Left ventricle myocardium inferior (tissue), 1 donor: ENCODE measurements at regions not wholly inside any gene's neighbourhood (a gene's known extent, or its start where the extent isn't known, plus 50 kb on each side); places are given as distances from the start of the nearest gene placed in this dataset.
"Not testable (repeated sequence)": the region's sequence is repeated elsewhere in the genome, so short reads cannot be mapped to it uniquely, and the experiment has no call there.

Experiments used
- DNase-seq: peaks from one replicate; pipeline ENCODE4 v3.0.0-alpha.2; 2020
- H3K27ac ChIP-seq: fragments of 200-600 bp; replicated peaks from 2 replicates; pipeline ENCODE4 v1.8.0; 2021
- H3K27me3 ChIP-seq: fragments of 200-600 bp; 2 replicates; pipeline ENCODE4 v1.8.0; 2021; ENCODE audit warnings: low read depth
- H3K36me3 ChIP-seq: fragments of 200-600 bp; 2 replicates; pipeline ENCODE4 v1.8.0; 2021
- H3K4me1 ChIP-seq: fragments of 200-600 bp; 2 replicates; pipeline ENCODE4 v1.8.0; 2021
- H3K4me3 ChIP-seq: fragments of 200-600 bp; 2 replicates; pipeline ENCODE4 v1.8.0; 2021; ENCODE audit warnings: mild to moderate bottlenecking, moderate library complexity
- H3K9me3 ChIP-seq: fragments of 200-600 bp; replicated peaks from 2 replicates; pipeline ENCODE4 v1.8.0; 2021
- intact Hi-C: fragments of 100-400 bp; cut with micrococcal nuclease; formaldehyde crosslinking; loops from one replicate; pipeline ENCODE4 v1.11.0; 2022
- TF ChIP-seq, protein P1 (sequence below): fragments of 200-600 bp; IDR thresholded peaks from 2 replicates; pipeline ENCODE4 v1.8.0; 2021; ENCODE audit warnings: antibody characterized with exemption, mild to moderate bottlenecking, borderline replicate concordance
- donor health status: DM: no; HTN: yes; CAD: no; lungs with severe emphysema.

DNA sequence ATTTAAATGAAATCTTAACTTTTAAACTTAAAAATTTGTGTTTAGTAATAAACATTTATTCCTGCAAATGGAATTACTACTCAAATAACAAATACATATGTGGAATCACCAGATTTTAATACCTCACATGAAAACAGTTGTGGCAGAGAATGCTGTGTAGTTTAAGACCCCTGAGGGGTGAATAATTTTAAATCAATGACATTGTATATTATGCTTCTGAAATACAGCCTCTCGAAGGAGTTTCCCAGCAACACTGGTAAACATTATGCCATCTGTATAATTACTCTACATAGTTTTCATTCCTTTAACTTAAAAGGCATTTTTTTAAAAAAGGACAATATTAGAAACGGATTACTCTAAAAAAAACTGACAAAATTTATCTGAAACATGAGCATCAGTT, 2313.3 kb downstream of the ARAP2 start:
- H3K4me1 ChIP-seq = no peaks in the 10 kb centered on the region
- H3K27ac ChIP-seq = no peak overlapping the region
- H3K4me3 ChIP-seq = no peak overlapping the region
- no peaks in the 10 kb centered on the region for H3K27me3 ChIP-seq
- TF ChIP-seq, protein P1, sequence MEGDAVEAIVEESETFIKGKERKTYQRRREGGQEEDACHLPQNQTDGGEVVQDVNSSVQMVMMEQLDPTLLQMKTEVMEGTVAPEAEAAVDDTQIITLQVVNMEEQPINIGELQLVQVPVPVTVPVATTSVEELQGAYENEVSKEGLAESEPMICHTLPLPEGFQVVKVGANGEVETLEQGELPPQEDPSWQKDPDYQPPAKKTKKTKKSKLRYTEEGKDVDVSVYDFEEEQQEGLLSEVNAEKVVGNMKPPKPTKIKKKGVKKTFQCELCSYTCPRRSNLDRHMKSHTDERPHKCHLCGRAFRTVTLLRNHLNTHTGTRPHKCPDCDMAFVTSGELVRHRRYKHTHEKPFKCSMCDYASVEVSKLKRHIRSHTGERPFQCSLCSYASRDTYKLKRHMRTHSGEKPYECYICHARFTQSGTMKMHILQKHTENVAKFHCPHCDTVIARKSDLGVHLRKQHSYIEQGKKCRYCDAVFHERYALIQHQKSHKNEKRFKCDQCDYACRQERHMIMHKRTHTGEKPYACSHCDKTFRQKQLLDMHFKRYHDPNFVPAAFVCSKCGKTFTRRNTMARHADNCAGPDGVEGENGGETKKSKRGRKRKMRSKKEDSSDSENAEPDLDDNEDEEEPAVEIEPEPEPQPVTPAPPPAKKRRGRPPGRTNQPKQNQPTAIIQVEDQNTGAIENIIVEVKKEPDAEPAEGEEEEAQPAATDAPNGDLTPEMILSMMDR = no peak
- intact Hi-C loops = no loop called here
- peaks cover 15% of the 10 kb centered on the region for H3K9me3 ChIP-seq
- H3K36me3 ChIP-seq = no peaks in the 10 kb centered on the region
- no peak for DNase-seq

DNA sequence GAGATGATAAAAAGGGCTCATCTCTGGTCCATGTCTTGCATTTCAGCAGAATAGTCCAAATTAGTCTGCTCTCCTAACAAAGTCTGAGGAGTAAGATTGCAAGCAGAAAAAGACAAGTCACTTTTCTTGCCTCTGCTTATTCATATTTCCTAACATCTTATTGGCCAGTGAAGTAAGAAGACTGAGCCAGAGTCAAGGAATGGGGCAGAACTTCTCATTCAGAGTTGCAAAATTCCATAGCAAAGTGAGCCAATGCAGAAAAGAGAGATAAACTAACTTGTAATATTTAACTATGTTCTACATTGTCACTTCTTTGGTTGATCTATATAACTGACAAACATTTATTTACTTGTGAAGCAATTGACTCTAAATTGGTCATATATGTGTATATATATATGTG, 2304.0 kb downstream of the ARAP2 start:
- intact Hi-C loops = no loop called here
- H3K4me3 ChIP-seq = no peak overlapping the region
- no peaks in the 10 kb centered on the region for H3K9me3 ChIP-seq
- TF ChIP-seq, protein P1 = no peak
- no peak overlapping the region for H3K27ac ChIP-seq
- H3K27me3 ChIP-seq = no peaks in the 10 kb centered on the region
- no peaks in the 10 kb centered on the region for H3K4me1 ChIP-seq
- no peaks in the 10 kb centered on the region for H3K36me3 ChIP-seq
- DNase-seq = no peak

DNA sequence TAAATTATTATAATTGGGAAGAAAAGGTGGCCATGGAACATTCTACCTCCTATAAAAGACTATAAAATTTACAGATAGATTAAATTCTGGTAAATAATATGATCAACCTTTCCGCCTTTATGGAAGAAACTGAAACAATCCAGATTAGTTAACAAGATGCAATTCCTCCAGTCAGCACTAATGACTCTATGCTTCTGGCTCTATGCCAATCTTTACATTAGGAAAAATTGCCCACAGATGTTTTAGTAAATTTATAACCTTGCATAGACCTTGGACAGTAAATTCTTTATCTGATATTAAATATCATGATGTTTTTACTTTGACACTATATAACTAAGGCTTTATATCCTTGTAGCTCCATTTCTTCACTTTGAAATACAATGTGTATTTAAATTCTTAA, 2302.5 kb downstream of the ARAP2 start:
- intact Hi-C loops = no loop called here
- no peak for DNase-seq
- H3K4me1 ChIP-seq = no peaks in the 10 kb centered on the region
- TF ChIP-seq, protein P1 = no peak
- no peaks in the 10 kb centered on the region for H3K36me3 ChIP-seq
- H3K27me3 ChIP-seq = no peaks in the 10 kb centered on the region
- H3K27ac ChIP-seq = no peak overlapping the region
- no peak overlapping the region for H3K4me3 ChIP-seq
- H3K9me3 ChIP-seq = no peaks in the 10 kb centered on the region

DNA sequence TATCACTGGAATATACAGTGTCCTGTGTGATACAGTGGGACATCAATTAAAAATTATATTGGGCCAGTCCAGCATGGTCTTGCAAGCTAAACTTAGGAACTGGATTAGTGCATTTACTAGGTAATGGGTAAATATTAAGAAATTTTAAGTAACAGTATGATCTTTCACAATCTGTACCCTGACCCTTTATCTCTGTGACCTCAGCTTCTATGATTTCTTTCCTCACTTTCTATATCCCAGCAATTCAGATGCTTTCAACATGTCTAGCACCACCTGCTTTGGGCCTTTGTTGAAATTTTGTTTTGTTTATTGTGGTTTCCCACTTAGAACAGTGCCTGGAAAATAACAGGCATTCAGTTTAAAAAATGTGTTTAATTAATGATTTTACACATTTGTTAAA, 2295.4 kb downstream of the ARAP2 start:
- H3K9me3 ChIP-seq = peaks cover 3% of the 10 kb centered on the region
- no peak overlapping the region for H3K27ac ChIP-seq
- H3K27me3 ChIP-seq = no peaks in the 10 kb centered on the region
- TF ChIP-seq, protein P1 = no peak
- no peak for DNase-seq
- intact Hi-C loops = no loop called here
- no peaks in the 10 kb centered on the region for H3K4me1 ChIP-seq
- no peaks in the 10 kb centered on the region for H3K36me3 ChIP-seq
- H3K4me3 ChIP-seq = no peak overlapping the region

DNA sequence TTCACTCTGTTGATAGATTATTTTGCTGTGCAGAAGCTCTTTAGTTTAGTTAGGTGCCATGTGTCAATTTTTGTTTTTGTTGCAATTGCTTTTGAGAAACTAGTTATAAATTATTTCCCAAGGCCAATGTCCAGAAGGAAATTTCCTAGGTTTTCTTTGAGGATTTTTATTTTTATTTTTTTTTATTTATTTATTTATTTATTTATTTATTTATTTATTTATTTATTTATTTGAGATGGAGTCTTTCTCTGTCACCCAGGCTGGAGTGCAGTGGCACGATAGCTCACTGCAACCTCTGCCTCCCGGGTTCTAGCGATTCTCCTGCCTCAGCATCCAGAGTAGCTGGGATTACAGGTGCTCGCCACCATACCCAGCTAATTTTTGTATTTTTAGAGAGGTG, 2290.5 kb downstream of the ARAP2 start:
- H3K4me1 ChIP-seq, H3K4me3 ChIP-seq, DNase-seq, H3K9me3 ChIP-seq, H3K27me3 ChIP-seq, H3K36me3 ChIP-seq, intact Hi-C loops, H3K27ac ChIP-seq: not testable (repeated sequence)

DNA sequence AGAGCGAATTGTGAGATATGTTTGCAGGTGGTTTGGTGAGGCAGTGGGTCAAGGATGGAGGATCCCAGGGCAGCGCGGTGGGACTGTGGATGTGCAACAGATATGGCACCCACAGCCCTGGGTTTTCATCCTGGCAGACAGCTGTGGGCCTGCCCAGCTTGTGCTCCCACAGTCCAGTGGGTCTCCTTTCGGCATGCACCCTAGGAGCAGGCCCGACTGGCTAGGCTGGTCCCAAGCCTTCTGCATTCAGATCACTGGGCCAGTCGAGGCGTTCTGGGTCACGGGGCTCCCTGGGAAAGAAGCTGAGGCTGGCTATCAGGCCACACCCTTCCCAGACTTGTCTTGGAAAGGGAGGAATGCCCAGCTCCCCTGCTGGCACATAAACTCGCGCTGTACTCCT, 2289.6 kb downstream of the ARAP2 start:
- no peak for DNase-seq
- intact Hi-C loops = no loop called here
- peaks cover 7% of the 10 kb centered on the region for H3K9me3 ChIP-seq
- TF ChIP-seq, protein P1 = no peak
- H3K4me1 ChIP-seq = no peaks in the 10 kb centered on the region
- H3K4me3 ChIP-seq = no peak overlapping the region
- H3K36me3 ChIP-seq = no peaks in the 10 kb centered on the region
- no peak overlapping the region for H3K27ac ChIP-seq
- H3K27me3 ChIP-seq = no peaks in the 10 kb centered on the region
